Rectal smooth muscle tissue (tissue), 1 donor: ENCODE measurements at regions not wholly inside any gene's neighbourhood (a gene's known extent, or its start where the extent isn't known, plus 50 kb on each side); places are given as distances from the start of the nearest gene placed in this dataset.
"Not testable (repeated sequence)": the region's sequence is repeated elsewhere in the genome, so short reads cannot be mapped to it uniquely, and the experiment has no call there.

Experiments used
- H3K27ac ChIP-seq: one replicate; pipeline ENCODE4 v1.7.0; 2013; ENCODE audit warnings: low read depth, low read length, inconsistent platforms
- H3K27me3 ChIP-seq: one replicate; pipeline ENCODE4 v1.7.0; 2013; ENCODE audit warnings: low read length; ENCODE audit not compliant: control insufficient read depth, insufficient read depth
- H3K36me3 ChIP-seq: one replicate; pipeline ENCODE4 v1.7.0; 2013; ENCODE audit warnings: low read length; ENCODE audit not compliant: control insufficient read depth, insufficient read depth
- H3K4me1 ChIP-seq: one replicate; pipeline ENCODE4 v1.7.0; 2013; ENCODE audit warnings: low read length; ENCODE audit not compliant: control insufficient read depth, insufficient read depth
- H3K4me3 ChIP-seq: one replicate; pipeline ENCODE4 v1.7.0; 2013; ENCODE audit warnings: low read length
- H3K9ac ChIP-seq: one replicate; pipeline ENCODE4 v1.7.0; 2013; ENCODE audit warnings: low read length

DNA sequence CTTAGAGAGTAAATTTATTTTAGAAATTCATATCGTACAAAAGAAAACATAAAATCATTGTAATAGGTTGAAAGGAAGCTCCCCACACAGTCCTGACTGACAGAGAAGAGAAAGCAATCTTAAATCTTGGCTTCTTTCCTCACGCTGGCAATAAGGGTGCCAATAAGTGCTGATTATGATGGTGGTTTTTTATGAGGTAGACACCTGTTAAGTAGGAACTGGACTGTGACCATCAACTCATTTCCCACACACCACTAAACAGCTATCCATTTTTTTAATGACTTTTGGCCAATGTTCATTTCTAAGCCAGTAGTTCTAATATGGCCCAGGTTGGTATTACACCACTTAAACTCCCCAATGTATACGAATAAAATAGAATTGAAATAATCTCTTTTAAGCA, 893.5 kb upstream of the NUDT12 start:
- Histone ChIP-seq H3K9ac (no peak overlapping the region), H3K4me1 (no peaks in the 10 kb centered on the region), H3K4me3 (no peak overlapping the region), H3K27me3 (no peaks in the 10 kb centered on the region), H3K27ac (no peak overlapping the region), H3K36me3 (no peaks in the 10 kb centered on the region)

GRCh38 chr5:104452550-104452949, 890.0 kb upstream of the NUDT12 start:
- H3K4me3 ChIP-seq: no peak overlapping the region
- no peak overlapping the region for H3K27ac ChIP-seq
- H3K27me3 ChIP-seq: no peaks in the 10 kb centered on the region

GRCh38 chr5:104451911-104452310, 889.3 kb upstream of the NUDT12 start:
- not testable (repeated sequence) for H3K27me3 ChIP-seq, H3K4me3 ChIP-seq, H3K36me3 ChIP-seq, H3K4me1 ChIP-seq, H3K27ac ChIP-seq, H3K9ac ChIP-seq

More at GRCh38 chr5:104452550-104452949, 890.0 kb upstream of the NUDT12 start:
- no peak overlapping the region for H3K9ac ChIP-seq
- no peaks in the 10 kb centered on the region for H3K4me1 ChIP-seq
- H3K36me3 ChIP-seq: no peaks in the 10 kb centered on the region

GRCh38 chr5:104444656-104445055, 882.1 kb upstream of the NUDT12 start:
- no peak overlapping the region for H3K27ac ChIP-seq
- H3K4me3 ChIP-seq: no peak overlapping the region
- H3K27me3 ChIP-seq: no peaks in the 10 kb centered on the region
- no peak overlapping the region for H3K9ac ChIP-seq
- H3K36me3 ChIP-seq: no peaks in the 10 kb centered on the region
- no peaks in the 10 kb centered on the region for H3K4me1 ChIP-seq

DNA sequence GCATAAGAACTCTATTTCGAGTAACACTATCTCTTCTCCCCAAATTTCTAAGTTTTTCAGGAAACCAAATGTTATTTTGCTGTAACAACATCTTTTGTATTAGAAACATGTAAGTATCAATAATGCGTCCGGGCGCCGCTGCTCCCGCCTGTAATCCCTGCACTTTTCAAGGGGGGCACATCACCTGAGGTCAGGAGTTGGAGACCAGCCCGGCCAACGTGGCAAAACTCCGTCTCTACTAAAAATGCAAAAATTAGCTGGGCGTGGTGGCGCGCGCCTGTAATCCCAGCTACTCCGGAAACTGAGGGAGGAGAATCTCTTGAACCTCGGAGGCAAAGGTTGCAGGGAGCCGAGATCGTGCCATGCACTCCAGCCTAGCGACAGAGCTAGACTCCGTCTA, 881.1 kb upstream of the NUDT12 start:
- Histone ChIP-seq H3K4me1 (no peaks in the 10 kb centered on the region), H3K9ac (no peak overlapping the region), H3K27ac (no peak overlapping the region), H3K27me3 (no peaks in the 10 kb centered on the region), H3K4me3 (no peak overlapping the region), H3K36me3 (no peaks in the 10 kb centered on the region)

- Histone ChIP-seq H3K9ac (no peak overlapping the region), H3K27me3 (no peaks in the 10 kb centered on the region), H3K36me3 (no peaks in the 10 kb centered on the region), H3K27ac (no peak overlapping the region), H3K4me1 (no peaks in the 10 kb centered on the region), H3K4me3 (no peak overlapping the region)
Measured at GRCh38 chr5:104431981-104432380, 869.4 kb upstream of the NUDT12 start.

DNA sequence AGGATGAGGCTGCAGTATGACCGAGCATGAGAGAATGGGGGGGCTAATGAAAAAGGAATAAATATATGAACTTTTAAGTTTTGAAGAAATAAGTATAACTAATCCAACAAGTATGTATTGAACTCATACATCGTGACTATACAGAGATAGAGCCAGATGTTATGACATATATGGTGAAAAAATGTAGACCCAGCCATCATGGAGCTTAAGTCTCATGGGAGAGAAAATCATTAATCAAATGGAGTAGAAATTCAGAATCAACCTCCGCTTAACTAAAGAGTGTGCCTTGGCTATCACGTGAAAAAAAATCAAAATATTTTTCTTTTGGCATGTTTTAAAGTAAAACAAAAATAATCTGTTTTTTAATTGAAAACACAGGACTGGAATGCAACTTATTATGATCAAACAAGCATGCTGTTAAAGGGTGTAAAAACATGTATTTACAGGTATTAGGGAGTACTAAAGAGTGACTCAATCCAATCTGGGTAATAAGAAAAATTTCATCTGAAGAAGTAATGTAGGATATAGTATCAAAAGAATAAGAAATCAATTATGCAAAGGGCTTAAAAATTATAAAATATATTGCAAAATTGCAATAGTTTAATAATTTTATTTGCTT, 868.5 kb upstream of the NUDT12 start:
- Histone ChIP-seq H3K27ac (no peak overlapping the region), H3K9ac (no peak overlapping the region), H3K27me3 (no peaks in the 10 kb centered on the region), H3K36me3 (no peaks in the 10 kb centered on the region), H3K4me1 (no peaks in the 10 kb centered on the region), H3K4me3 (no peak overlapping the region)

- H3K4me1 ChIP-seq: no peaks in the 10 kb centered on the region
- H3K36me3 ChIP-seq: no peaks in the 10 kb centered on the region
- H3K27ac ChIP-seq: no peak overlapping the region
- no peaks in the 10 kb centered on the region for H3K27me3 ChIP-seq
- H3K9ac ChIP-seq: no peak overlapping the region
- H3K4me3 ChIP-seq: no peak overlapping the region
Measured at GRCh38 chr5:104429911-104430310, 867.3 kb upstream of the NUDT12 start.

GRCh38 chr5:104421431-104421830, 858.8 kb upstream of the NUDT12 start:
- Histone ChIP-seq H3K9ac (no peak overlapping the region), H3K4me3 (no peak overlapping the region), H3K4me1 (no peaks in the 10 kb centered on the region), H3K27me3 (no peaks in the 10 kb centered on the region), H3K27ac (no peak overlapping the region), H3K36me3 (no peaks in the 10 kb centered on the region)

GRCh38 chr5:104418056-104418455, 855.5 kb upstream of the NUDT12 start:
- Histone ChIP-seq H3K9ac (no peak overlapping the region), H3K4me1 (no peaks in the 10 kb centered on the region), H3K36me3 (no peaks in the 10 kb centered on the region), H3K27me3 (no peaks in the 10 kb centered on the region), H3K4me3 (no peak overlapping the region), H3K27ac (no peak overlapping the region)

DNA sequence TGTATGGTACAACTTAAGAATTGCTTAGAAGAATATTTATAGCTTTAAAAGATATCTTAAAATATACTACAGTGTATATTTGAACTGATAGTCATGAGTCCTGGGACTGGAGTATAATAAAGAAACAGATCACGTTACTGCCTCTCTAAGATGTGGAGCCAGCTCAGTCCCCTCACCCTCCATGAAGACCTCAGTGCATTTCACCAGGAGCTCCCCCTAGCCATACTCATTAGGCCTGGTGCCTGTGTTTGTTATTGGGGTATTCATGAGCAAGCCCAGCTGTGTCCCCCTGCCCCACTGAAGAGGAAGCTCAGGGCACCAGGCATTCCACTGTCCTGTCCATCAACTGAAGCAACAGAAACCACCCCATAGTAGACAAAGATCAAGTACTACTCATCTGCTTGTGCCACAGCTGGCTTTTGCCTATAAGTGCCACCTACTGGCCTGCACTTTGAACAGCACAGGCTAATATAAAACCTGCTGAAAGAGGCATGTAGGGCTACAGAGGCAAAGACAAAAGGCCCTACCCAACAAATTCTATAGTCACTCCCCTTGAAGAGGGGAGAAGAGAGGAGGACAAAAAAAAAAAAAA, 850.2 kb upstream of the NUDT12 start:
- Histone ChIP-seq H3K4me1 (no peaks in the 10 kb centered on the region), H3K4me3 (no peak overlapping the region), H3K27me3 (no peaks in the 10 kb centered on the region)

DNA sequence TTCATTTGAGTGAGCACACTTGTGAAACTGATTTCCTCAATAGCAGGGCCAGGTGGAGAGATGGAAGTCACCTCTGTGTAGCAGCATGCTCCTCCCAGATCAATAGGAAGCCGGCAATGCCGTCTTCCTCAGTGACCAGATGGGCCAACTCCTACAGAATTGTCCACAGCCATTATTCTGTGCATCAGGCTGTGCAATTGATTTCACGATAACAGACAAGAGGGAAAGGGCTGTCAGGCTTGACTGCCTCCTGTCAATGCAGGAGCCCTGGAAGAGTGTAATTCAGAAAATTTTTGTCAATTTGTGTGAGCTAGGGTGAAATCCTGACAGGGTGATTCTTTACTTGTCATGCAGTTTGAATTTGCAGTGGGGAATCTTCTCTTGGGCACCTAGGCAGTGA, 838.4 kb upstream of the NUDT12 start:
- no peaks in the 10 kb centered on the region for H3K27me3 ChIP-seq
- H3K36me3 ChIP-seq: no peaks in the 10 kb centered on the region
- H3K27ac ChIP-seq: no peak overlapping the region
- H3K4me3 ChIP-seq: no peak overlapping the region
- H3K9ac ChIP-seq: no peak overlapping the region
- H3K4me1 ChIP-seq: no peaks in the 10 kb centered on the region

More for the DNA sequence above, 850.2 kb upstream of the NUDT12 start:
- Histone ChIP-seq H3K27ac (no peak overlapping the region), H3K9ac (no peak overlapping the region), H3K36me3 (no peaks in the 10 kb centered on the region)

DNA sequence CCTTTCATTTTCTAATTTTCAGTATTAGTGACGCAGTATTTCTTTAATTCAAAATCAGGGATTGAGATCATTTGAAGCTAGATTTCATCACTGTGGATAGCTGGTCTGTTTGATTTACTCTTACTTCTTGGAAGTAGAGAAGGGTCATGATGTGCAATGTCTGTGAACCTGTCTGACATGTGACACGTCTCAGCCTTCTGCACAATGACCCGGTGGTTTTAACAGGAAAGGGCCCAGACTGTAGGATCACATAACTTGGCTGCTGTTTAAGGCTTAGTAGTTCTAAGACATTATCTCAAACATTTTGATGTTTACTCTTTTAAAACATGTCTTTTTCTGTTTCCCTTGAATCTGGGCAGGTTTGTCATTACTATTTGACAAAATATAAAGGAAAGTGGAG, 823.3 kb upstream of the NUDT12 start:
- Histone ChIP-seq H3K4me3 (no peak overlapping the region), H3K27ac (no peak overlapping the region), H3K27me3 (no peaks in the 10 kb centered on the region), H3K9ac (no peak overlapping the region), H3K4me1 (no peaks in the 10 kb centered on the region), H3K36me3 (no peaks in the 10 kb centered on the region)
